GM12874 (cell line): ENCODE measurements at regions not wholly inside any gene's neighbourhood (a gene's known extent, or its start where the extent isn't known, plus 50 kb on each side); places are given as distances from the start of the nearest gene placed in this dataset.

Source experiments
- TF ChIP-seq, protein P1 (sequence below): IDR thresholded peaks from 2 replicates; pipeline ENCODE4 v1.5.1; 2011; ENCODE audit warnings: low read depth, mild to moderate bottlenecking, control low read depth, low read length, moderate library complexity; ENCODE audit not compliant: insufficient read depth

DNA sequence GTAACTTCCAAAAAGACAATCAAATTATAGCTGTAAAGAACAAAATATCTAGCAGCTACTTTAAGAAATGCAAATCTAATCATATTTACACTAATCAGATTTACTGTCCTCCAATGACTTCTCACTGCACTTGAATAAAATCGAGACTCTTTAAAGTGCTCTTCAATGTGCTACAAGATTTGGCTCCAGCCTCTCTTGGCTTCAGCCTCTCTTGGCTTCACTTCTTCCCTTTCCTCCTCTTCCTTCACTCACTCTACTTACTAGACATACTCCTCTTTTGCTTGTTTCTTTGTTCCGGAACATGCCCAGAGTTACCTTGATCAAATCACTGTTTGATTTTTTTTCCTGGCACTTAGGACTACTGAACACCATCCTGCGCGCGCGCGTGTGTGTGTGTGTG lies 495.4 kb downstream of the LMO7 start:
- TF ChIP-seq, protein P1, sequence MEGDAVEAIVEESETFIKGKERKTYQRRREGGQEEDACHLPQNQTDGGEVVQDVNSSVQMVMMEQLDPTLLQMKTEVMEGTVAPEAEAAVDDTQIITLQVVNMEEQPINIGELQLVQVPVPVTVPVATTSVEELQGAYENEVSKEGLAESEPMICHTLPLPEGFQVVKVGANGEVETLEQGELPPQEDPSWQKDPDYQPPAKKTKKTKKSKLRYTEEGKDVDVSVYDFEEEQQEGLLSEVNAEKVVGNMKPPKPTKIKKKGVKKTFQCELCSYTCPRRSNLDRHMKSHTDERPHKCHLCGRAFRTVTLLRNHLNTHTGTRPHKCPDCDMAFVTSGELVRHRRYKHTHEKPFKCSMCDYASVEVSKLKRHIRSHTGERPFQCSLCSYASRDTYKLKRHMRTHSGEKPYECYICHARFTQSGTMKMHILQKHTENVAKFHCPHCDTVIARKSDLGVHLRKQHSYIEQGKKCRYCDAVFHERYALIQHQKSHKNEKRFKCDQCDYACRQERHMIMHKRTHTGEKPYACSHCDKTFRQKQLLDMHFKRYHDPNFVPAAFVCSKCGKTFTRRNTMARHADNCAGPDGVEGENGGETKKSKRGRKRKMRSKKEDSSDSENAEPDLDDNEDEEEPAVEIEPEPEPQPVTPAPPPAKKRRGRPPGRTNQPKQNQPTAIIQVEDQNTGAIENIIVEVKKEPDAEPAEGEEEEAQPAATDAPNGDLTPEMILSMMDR, result no peak

DNA sequence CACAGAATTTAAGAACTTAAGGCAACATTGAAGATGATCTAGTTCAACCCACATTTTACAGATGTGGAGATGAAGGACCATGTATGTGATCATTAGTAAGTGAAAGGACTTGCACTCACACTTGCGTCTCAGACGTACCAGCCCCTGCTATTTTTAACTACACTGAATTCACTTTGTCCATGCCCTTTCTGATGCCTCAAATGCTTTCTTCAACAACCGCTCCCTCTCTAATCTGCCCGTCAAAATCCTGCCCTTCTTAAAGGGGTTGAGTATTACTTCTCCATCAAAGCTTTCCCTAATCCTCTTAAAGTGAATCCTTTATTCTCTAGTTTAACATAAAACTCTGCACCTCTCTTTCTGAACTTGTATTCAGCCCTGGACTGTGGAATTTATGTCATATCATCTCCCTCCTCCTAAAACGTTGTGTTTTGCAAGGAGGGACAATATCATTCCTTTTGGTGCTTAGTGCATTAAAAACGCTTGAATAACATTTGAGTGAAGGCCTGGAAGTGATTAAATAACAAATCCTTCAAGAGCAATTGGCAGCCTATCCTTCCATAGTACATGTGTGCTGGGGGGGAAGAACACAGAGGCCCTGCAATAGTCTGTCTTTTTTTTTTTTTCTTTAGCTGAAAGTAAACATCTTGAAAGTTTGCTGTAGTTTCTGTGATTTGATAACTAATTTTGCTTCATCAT lies 493.3 kb downstream of the LMO7 start:
- TF ChIP-seq, protein P1, result no peak

DNA sequence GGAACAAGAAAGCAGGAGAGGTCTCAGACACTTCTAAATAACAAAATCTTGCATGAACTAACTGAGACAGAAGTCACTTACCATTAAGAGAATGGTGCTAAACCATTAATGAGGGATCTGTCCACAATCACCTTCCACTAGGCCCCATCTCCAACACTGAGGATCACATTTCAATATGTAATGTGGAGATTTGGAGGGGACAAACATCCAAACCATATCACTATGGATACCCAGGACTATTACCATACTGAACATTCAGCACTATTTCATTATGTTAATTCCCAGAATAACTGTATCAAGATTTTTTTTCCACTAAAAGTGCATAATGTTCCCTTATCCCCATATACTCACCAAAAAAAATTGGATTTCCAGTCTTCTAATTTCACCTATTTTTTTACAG lies 491.8 kb downstream of the LMO7 start:
- TF ChIP-seq, protein P1, result no peak

DNA sequence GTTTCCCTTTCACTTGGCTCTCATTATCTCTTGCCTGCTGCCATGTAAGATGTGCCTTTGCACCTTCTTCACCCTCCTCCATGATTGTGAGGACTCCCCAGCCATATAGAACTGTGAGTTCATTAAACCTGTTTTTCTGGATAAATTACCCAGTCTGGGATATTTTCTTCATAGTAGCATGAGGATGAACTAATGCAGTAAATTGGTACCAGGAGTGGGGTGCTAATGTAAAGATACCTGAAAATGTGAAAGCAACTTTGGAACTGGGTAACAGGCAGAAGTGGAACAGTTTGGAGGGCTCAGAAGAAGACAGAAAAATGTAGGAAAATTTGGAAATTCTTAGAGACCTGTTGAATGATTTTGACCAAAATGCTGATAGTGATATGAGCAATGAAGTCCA lies 487.4 kb downstream of the LMO7 start:
- TF ChIP-seq, protein P1, result no peak

DNA sequence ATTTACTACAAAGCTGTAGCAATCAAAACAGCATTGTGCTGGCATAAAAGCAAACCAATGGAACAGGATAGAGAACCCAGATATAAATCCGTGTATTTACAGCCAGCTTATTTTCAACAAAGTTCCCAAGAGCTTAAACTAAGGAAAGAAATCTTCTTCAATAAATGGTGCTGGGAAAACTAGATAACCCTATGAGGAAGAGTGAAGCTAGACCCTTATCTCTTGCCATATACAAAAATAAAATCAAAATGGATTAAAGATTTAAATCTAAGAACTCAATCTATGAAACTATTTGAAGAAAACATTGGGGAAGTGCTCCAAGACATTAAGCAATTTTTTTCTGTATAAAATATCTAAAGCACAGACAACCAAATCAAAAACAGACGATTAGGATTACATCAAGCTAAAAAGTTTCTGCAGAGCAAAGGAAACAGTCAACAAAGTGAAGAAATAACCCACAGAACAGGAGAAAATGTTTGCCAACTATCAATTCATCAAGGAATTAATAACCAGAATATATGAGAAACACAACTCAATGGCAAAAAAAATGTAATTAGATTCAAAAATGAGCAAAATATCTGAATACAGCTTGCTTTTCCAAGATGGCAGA lies 480.7 kb downstream of the LMO7 start:
- TF ChIP-seq, protein P1, result no peak

DNA sequence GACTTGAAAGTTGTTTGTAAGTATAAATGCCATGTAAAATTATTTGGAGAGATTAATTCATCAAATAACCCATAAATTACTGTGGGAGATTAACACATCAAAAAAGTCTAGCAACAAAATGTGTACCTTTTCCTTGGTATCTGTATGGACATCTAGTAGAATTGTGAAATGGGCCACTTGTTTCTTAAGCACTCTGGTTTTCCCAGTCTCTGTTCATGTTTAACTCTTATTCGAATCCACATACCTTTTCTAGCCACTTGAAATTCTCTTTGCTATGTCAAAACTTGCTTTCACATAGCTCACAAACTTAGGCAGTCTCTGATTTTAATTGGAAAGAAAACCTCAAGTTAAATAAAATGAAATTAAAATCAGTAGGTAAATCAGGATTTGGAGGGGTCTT lies 470.6 kb downstream of the LMO7 start:
- TF ChIP-seq, protein P1, result no peak

DNA sequence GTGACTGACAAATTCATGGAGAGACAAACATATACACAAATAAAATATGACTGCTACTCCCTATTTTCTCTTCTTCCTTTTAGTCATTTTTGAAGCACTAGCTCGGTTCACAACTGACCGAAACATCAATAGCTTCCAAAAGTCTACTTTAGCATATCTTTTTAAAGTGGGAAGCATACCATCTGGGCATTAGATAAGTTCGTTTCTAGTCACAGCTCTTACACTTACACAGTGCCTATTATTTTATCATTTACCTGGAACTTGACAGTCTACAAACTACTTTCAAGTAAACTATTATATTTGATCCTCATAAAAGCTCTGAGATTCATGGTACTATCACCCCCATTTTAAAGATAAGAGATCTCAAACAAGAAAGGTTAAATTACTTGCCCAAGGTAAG lies 458.5 kb downstream of the LMO7 start:
- TF ChIP-seq, protein P1, result no peak
